HG03196 (cell line): ENCODE measurements at regions not wholly inside any gene's neighbourhood (a gene's known extent, or its start where the extent isn't known, plus 50 kb on each side); places are given as distances from the start of the nearest gene placed in this dataset.

Experiments
- ATAC-seq: cut with Tn5 transposase; IDR thresholded peaks from one replicate; pipeline ENCODE4 v1.9.1; 2021; ENCODE audit not compliant: unreplicated experiment

DNA sequence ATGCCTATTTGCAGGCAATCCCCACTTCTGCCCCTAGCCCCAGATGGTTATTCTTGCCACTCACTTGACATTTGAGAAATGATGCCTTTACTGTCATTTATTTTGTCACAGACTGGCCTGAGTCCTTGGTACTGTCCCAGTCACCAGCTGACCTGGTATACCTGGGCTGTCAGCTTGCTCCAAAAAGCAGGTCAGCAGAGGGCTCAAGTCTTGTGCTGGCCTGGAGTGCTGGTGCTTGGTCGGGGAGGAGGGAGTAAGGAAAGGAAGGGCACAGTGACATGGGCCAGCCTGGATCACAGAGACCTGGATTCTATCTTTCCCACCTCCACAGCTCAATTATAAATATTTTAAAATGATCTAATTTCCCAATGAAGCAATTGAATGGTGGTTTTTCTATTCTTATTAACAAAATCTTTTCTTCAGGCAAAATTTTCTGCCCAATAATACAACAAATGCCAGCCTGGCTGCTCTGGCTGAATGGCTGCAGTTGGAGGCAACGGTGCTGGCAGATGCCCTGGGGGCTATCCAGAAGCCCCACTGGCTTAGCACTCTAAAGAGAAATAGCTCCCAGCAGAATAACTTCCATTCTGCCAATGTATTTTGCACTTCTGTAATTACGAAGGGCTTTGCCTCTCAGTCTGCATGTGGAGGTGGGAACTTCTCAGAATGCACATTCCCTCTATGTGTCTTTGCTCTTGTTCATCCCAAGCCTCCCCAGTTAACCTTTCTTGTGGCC lies 160.6 kb downstream of the GADD45G start:
- no peak for ATAC-seq

DNA sequence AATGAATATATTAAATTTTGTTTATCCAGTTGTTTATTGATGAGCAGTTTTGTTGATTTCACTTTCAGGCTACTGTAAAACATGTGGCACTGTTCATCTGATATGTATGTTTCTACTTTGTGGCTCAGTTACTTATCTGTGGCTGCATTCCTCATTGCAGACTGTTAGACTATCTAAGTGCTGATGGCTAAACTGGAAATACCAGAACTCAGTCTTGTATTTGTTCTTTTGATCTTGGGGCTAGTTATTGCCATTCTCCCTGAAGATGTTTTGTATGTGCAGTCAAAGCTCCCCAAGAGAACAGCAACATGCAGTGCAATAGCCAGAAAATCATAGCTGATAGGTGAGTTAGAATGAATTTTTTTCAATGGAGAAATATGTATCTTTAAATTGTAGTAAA lies 162.2 kb downstream of the GADD45G start:
- ATAC-seq: no peak

DNA sequence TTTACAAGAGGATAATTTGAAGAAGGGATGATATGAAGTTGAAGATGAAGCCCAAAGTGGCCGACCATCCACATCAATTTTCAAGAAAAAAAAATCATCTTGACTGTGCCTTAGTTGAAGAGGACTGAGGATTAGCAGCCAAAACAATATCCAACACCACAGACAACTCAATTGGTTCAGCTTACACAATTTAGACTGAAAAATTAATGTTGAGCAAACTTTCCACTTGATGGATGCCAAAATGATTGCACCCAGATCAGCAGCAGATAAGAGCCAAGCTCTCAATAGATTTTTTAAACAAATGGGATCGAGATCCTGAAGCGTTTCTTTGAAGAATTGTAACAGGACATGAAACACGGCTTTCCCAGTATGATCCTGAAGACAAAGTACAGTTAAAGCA lies 163.2 kb downstream of the GADD45G start:
- ATAC-seq: no peak

DNA sequence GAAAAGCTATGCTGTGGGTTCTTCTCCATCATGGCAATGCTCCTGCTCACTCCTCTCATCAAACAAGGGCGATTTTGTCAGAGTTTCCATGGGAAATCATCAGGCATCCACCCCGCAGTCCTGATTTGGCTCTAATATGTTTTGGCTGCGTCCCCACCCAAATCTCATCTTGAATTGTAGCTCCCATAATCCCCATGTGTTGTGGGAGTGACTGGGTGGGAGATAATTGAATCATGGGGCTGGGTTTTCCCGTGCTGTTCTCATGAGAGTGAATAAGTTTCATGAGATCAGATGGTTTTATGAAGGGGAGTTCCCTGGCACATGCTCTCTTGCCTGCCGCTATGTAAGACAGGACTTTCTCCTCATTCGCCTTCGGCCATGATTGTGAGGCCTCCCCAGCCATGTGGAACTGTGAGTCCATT lies 163.8 kb downstream of the GADD45G start:
- ATAC-seq: no peak

GRCh38 chr9:89770531-89771174 lies 165.8 kb downstream of the GADD45G start:
- ATAC-seq: no peak

DNA sequence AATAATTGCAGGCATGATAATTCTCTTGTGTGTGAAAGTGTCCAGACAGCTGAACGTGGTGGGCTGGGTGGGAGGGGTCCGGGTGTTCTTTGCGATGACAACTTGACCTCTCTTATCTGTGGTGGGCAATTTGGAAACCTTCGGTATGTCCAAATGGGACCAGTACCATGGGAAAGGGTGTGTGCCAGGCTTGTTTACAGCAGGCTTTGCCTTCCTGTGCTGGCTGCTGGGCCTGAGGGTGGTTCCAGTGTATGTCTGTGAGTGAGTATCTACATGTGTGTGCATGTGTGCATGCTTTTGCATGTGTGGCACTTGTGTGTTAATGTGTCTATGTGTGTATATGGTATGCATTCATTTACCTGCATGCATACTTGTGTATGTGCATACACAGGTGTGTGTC lies 166.4 kb downstream of the GADD45G start:
- ATAC-seq: no peak

DNA sequence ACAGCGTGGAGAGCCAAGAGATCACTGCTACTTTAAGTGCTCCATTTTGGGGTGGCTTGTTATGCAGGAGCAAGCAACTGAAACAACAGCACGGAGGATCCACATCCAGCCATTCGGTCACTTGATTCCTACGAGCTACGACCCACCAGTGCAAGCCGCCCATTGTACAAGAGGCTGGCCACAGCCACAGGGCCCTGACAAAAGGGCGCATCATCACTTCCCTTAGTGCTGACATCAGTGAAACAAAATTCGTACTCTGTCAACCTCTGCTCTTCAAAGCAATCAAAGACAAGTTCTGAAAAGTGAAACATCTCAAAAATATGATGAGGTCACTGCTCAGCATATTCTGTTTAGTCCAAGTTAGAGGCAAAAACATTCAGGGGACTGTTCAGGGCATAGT lies 168.4 kb downstream of the GADD45G start:
- ATAC-seq: no peak

- ATAC-seq: no peak
These were observed 170.1 kb downstream of the GADD45G start for GRCh38 chr9:89774858-89775370.

GRCh38 chr9:89775641-89776040 lies 170.8 kb downstream of the GADD45G start:
- no peak for ATAC-seq

GRCh38 chr9:89776795-89777525 lies 172.1 kb downstream of the GADD45G start:
- ATAC-seq: no peak

GRCh38 chr9:89777544-89777943 lies 172.7 kb downstream of the GADD45G start:
- ATAC-seq: no peak

DNA sequence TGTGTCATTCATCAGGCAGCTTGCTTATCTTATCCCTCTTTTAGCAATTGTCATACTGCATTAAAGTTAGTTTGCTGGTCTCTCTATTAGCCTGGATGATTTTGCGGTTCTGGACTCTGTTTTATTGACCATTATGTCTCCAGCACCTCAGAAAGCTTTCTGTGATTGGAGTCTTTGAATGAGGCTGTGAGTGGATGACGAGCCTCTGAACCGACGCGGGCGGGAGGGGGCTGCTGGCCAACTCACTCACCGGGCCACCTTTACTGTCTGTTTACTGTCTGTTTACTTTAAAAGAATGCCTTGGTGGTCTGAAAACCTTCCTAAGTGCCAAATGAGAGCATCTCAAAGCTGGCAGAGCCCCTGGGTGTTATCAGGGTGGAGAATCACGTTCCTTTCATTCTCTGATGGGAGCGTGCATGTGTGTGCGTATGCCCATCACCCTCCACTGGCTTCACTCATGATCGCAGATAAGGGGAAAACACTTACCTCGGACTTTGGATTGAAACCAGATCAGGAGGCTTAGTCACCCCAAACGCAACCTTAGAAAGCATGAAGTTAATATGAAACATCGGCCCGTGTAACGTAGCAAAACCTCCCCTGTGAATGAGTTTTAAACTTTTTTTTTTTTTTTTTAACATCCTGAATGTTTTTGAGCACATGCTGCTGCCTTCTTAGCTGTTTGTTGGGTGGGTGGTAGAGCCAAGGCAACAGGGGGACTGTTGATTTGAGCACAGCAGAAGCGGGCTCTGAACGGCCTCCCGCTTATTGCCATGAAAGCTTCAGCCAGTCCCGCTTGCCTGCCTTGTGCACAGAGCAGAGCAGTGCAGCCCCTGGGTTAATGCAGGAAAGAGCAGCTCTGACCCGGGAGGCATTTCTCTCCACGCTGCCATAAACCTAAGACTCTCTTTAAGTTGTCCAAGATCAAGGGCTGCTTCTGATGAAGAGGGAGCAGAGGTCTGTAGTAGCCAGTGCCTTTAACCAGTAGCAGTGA lies 173.6 kb downstream of the GADD45G start:
- ATAC-seq: no peak

DNA sequence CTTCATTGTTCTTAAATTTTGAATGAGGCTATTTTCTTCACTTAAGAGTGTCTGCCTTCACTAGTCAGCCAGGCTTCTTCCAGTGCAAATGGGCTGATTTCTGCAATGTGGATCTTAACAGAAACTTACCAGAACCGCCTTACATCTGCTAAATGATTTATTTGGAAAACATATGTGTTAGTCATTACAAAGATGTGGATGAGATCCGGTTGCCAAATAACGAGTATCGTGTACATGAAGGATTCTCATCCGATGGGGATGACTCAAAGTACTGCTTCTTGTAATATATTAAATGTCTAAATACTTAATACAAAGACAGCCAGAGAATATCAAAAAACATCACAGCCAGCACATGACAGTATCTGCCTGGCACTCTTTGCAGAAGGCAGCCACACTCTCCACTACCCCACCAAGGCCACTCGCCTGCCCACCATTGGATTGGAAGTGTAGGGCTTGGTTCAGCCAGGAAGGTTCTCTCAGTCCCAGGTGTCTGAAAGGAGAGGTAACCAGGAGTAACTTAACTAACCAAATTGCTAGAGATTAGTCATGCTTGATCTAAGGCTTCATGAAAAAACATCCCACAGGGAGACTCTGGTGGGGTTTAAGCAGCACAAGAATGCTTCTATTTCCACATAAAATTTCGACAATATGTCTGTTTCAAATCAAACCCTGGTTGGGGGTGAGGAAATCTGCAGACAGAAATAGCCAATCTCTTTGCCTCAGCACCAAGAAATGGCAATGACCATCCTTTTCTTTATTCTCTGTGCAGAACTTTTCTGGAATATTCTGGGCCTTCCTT lies 174.8 kb downstream of the GADD45G start:
- ATAC-seq: no peak

- no peak for ATAC-seq
These were observed 176.1 kb downstream of the GADD45G start for GRCh38 chr9:89780959-89781358.

- no peak for ATAC-seq
These were observed 177.2 kb downstream of the GADD45G start for GRCh38 chr9:89781838-89782540.

DNA sequence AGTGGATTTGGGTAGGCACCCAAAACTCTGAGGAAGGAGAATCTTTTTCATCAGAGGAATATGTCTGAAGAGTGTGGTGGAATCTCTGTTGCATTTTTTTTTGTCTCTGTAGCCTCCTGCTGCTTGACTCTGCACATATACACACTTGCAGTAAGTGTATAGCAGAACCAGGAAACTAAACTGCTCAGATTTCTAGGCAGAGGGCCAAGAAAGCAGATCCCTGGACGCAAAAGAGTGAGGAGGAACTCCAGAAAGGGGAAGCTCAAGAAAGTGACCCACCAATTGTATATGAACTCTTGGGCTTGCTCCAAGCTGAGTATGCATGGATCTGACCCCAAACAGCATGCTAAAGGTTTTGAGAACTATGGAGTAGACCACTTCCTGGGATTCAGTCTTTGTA lies 181.8 kb downstream of the GADD45G start:
- no peak for ATAC-seq

DNA sequence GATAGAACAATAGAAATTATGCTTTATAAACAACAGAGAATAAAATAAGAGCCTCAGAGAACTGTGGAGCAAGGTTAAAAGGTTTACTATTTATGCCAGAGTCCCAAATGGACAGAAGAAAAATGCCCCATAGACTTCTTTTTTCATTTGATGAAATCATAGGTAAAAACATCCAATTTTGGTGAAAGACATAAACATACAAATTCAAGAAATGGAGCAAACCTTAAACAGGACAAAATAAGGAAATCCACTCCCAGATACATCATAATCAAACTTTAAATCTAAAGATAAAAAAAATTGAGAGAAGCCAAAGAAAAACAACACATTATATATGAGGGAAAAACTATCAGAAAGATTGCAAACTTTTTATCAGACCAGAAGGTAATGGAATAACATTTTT lies 182.8 kb downstream of the GADD45G start:
- ATAC-seq: no peak

- no peak for ATAC-seq
These were observed 183.6 kb downstream of the GADD45G start for GRCh38 chr9:89788434-89788833.

DNA sequence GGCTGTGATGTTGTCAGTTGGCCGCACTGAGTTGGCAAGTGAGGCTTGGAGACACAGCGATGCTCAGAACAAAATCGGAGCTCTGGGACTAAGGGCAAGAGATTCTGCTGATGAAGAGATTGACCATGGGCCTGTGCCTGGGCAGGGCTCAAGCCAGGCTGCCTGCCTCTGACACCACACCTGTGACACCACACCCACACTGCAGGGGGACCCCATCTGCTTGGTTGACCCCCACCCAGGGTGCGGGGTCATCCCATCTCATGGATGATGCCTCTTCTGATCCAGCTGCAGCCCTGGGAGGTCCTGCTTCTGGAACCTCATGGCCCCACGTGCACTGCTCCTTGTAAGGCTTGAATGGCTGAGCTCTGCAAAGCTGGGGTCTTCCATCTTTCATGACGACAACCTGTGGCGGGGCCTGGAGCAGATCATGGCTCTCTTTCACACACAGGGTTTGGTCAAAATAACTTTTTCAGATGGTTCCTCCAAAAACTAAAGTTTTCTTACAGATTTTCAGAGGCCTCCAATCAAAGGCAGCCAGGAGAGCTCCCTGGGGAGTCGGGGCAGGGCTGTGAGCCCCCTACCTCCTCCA lies 185.2 kb downstream of the GADD45G start:
- no peak for ATAC-seq
